ENCODE measurements at regions not wholly inside any gene's neighbourhood (a gene's known extent, or its start where the extent isn't known, plus 50 kb on each side); places are given as distances from the start of the nearest gene placed in this dataset.

- ATAC-seq (peak; percentile 51), DNase-seq (peak; percentile 48)
- H3K9me3 Mint-ChIP-seq (ENCODE audit: insufficient read depth), result peaks cover 6% of the 10 kb centered on the region
- CTCF ChIA-PET, result interaction anchor here (0.9 to 4.9 kb wide), 5 partner anchors 10 to 93 kb away, joined by 3 to 33 read pairs (median 4); no protein-coding TSS in a partner anchor
- peaks cover 29% of the 10 kb centered on the region for H3K4me1 Mint-ChIP-seq (ENCODE audit: low read depth)
- peak overlapping the region; percentile 34 for H3K4me3 Mint-ChIP-seq
- H3K36me3 Mint-ChIP-seq (ENCODE audit: low read depth), result peaks cover 9% of the 10 kb centered on the region
- H3K27ac Mint-ChIP-seq, result peak overlapping the region; percentile 76
- peaks cover 3% of the 10 kb centered on the region for H3K27me3 Mint-ChIP-seq (ENCODE audit: low read depth)
- POLR2A ChIA-PET, result no interaction called here
These were observed 134.4 kb upstream of the LYZL2 start for GRCh38 chr10:30763918-30764317.

- peaks cover 9% of the 10 kb centered on the region for H3K36me3 Mint-ChIP-seq (ENCODE audit: low read depth)
- DNase-seq, result no peak
- peak; percentile 30 for ATAC-seq
- peaks cover 6% of the 10 kb centered on the region for H3K9me3 Mint-ChIP-seq (ENCODE audit: insufficient read depth)
- no peaks in the 10 kb centered on the region for H3K27me3 Mint-ChIP-seq (ENCODE audit: low read depth)
- POLR2A ChIA-PET, result no interaction called here
- CTCF ChIA-PET, result interaction anchor here (1.4 to 4.9 kb wide), 4 partner anchors 12 to 75 kb away, joined by 4 to 33 read pairs (median 4); no protein-coding TSS in a partner anchor
- peaks cover 29% of the 10 kb centered on the region for H3K4me1 Mint-ChIP-seq (ENCODE audit: low read depth)
- H3K4me3 Mint-ChIP-seq, result no peak overlapping the region
- no peak overlapping the region for H3K27ac Mint-ChIP-seq
These were observed 133.1 kb upstream of the LYZL2 start for GRCh38 chr10:30762620-30763019.

GRCh38 chr10:30759423-30759822 lies 129.9 kb upstream of the LYZL2 start:
- Mint-ChIP-seq H3K9me3 (ENCODE audit: insufficient read depth) (peaks cover 6% of the 10 kb centered on the region), H3K27me3 (ENCODE audit: low read depth) (no peaks in the 10 kb centered on the region), H3K4me3 (no peak overlapping the region), H3K36me3 (ENCODE audit: low read depth) (peaks cover 9% of the 10 kb centered on the region), H3K4me1 (ENCODE audit: low read depth) (peaks cover 26% of the 10 kb centered on the region), H3K27ac (no peak overlapping the region)
- ChIA-PET POLR2A (no interaction called here), CTCF (no interaction called here)
- ATAC-seq (no peak), DNase-seq (no peak)

GRCh38 chr10:30758338-30758737 lies 128.8 kb upstream of the LYZL2 start:
- no peak overlapping the region for H3K4me3 Mint-ChIP-seq
- peaks cover 17% of the 10 kb centered on the region for H3K4me1 Mint-ChIP-seq (ENCODE audit: low read depth)
- CTCF ChIA-PET, result no interaction called here
- POLR2A ChIA-PET, result no interaction called here
- H3K27ac Mint-ChIP-seq, result no peak overlapping the region
- no peak for ATAC-seq
- peaks cover 9% of the 10 kb centered on the region for H3K36me3 Mint-ChIP-seq (ENCODE audit: low read depth)
- no peak for DNase-seq
- no peaks in the 10 kb centered on the region for H3K27me3 Mint-ChIP-seq (ENCODE audit: low read depth)
- peaks cover 6% of the 10 kb centered on the region for H3K9me3 Mint-ChIP-seq (ENCODE audit: insufficient read depth)

GRCh38 chr10:30756896-30757295 lies 127.3 kb upstream of the LYZL2 start:
- H3K27ac Mint-ChIP-seq, result no peak overlapping the region
- no peak for DNase-seq
- ATAC-seq, result no peak
- CTCF ChIA-PET, result no interaction called here
- POLR2A ChIA-PET, result no interaction called here
- no peak overlapping the region for H3K4me3 Mint-ChIP-seq
- H3K4me1 Mint-ChIP-seq (ENCODE audit: low read depth), result peaks cover 11% of the 10 kb centered on the region
- H3K9me3 Mint-ChIP-seq (ENCODE audit: insufficient read depth), result peaks cover 6% of the 10 kb centered on the region
- peaks cover 3% of the 10 kb centered on the region for H3K36me3 Mint-ChIP-seq (ENCODE audit: low read depth)
- H3K27me3 Mint-ChIP-seq (ENCODE audit: low read depth), result no peaks in the 10 kb centered on the region

GRCh38 chr10:30756151-30756550 lies 126.6 kb upstream of the LYZL2 start:
- no peak for ATAC-seq
- Mint-ChIP-seq H3K9me3 (ENCODE audit: insufficient read depth) (peaks cover 6% of the 10 kb centered on the region), H3K4me1 (ENCODE audit: low read depth) (peaks cover 19% of the 10 kb centered on the region), H3K27ac (peak overlapping the region; percentile 55), H3K36me3 (ENCODE audit: low read depth) (peaks cover under 1% of the 10 kb centered on the region), H3K27me3 (ENCODE audit: low read depth) (no peaks in the 10 kb centered on the region), H3K4me3 (no peak overlapping the region)
- ChIA-PET POLR2A (interaction anchor here (2.3 kb wide), 1 partner anchor 19 kb away, joined by 5 read pairs; no protein-coding TSS in a partner anchor), CTCF (no interaction called here)
- DNase-seq, result no peak

GRCh38 chr10:30755441-30755953 lies 125.9 kb upstream of the LYZL2 start:
- Mint-ChIP-seq H3K36me3 (ENCODE audit: low read depth) (no peaks in the 10 kb centered on the region), H3K27ac (no peak overlapping the region), H3K4me3 (no peak overlapping the region), H3K9me3 (ENCODE audit: insufficient read depth) (peaks cover 2% of the 10 kb centered on the region), H3K4me1 (ENCODE audit: low read depth) (peaks cover 25% of the 10 kb centered on the region), H3K27me3 (ENCODE audit: low read depth) (no peaks in the 10 kb centered on the region)
- DNase-seq (no peak), ATAC-seq (no peak)
- POLR2A ChIA-PET, result interaction anchor here (2.3 kb wide), 1 partner anchor 19 kb away, joined by 5 read pairs; no protein-coding TSS in a partner anchor
- CTCF ChIA-PET, result interaction anchor here (0.5 to 1.0 kb wide), 2 partner anchors 19 to 1455 kb away, joined by 3 read pairs; no protein-coding TSS in a partner anchor

- Mint-ChIP-seq H3K4me3 (no peak overlapping the region), H3K27ac (no peak overlapping the region), H3K27me3 (ENCODE audit: low read depth) (no peaks in the 10 kb centered on the region), H3K9me3 (ENCODE audit: insufficient read depth) (no peaks in the 10 kb centered on the region), H3K4me1 (ENCODE audit: low read depth) (peaks cover 35% of the 10 kb centered on the region), H3K36me3 (ENCODE audit: low read depth) (no peaks in the 10 kb centered on the region)
- ATAC-seq (no peak), DNase-seq (no peak)
- CTCF ChIA-PET, result interaction anchor here (0.8 to 2.6 kb wide), 5 partner anchors 12 to 34 kb away, joined by 3 to 11 read pairs (median 10); no protein-coding TSS in a partner anchor
- POLR2A ChIA-PET, result interaction anchor here (1.3 kb wide), 1 partner anchor 16 kb away, joined by 3 read pairs; no protein-coding TSS in a partner anchor
These were observed 122.9 kb upstream of the LYZL2 start for GRCh38 chr10:30752481-30752881.

- Mint-ChIP-seq H3K4me3 (no peak overlapping the region), H3K36me3 (ENCODE audit: low read depth) (no peaks in the 10 kb centered on the region), H3K27me3 (ENCODE audit: low read depth) (no peaks in the 10 kb centered on the region), H3K9me3 (ENCODE audit: insufficient read depth) (no peaks in the 10 kb centered on the region), H3K27ac (peak overlapping the region; percentile 58), H3K4me1 (ENCODE audit: low read depth) (peaks cover 36% of the 10 kb centered on the region)
- DNase-seq, result no peak
- ATAC-seq, result no peak
- POLR2A ChIA-PET, result interaction anchor here (0.6 to 1.3 kb wide), 2 partner anchors 15 to 1627 kb away, joined by 3 to 4 read pairs; no protein-coding TSS in a partner anchor
- CTCF ChIA-PET, result interaction anchor here (0.8 to 2.6 kb wide), 7 partner anchors 10 to 68 kb away, joined by 3 to 11 read pairs (median 4); no protein-coding TSS in a partner anchor
These were observed 122.3 kb upstream of the LYZL2 start for GRCh38 chr10:30751678-30752331.

GRCh38 chr10:30750971-30751677 lies 121.6 kb upstream of the LYZL2 start:
- Mint-ChIP-seq H3K27me3 (ENCODE audit: low read depth) (no peaks in the 10 kb centered on the region), H3K4me3 (peak overlapping the region; percentile 41), H3K4me1 (ENCODE audit: low read depth) (peaks cover 37% of the 10 kb centered on the region), H3K27ac (peak overlapping the region; percentile 58), H3K9me3 (ENCODE audit: insufficient read depth) (no peaks in the 10 kb centered on the region), H3K36me3 (ENCODE audit: low read depth) (no peaks in the 10 kb centered on the region)
- POLR2A ChIA-PET, result interaction anchor here (0.6 kb wide), 1 partner anchor 1627 kb away, joined by 4 read pairs; no protein-coding TSS in a partner anchor
- peak; percentile 33 for DNase-seq
- CTCF ChIA-PET, result interaction anchor here (1.0 to 2.6 kb wide), 5 partner anchors 11 to 68 kb away, joined by 3 to 11 read pairs (median 10); no protein-coding TSS in a partner anchor
- peak; percentile 75 for ATAC-seq

GRCh38 chr10:30749385-30749784 lies 119.8 kb upstream of the LYZL2 start:
- DNase-seq (no peak), ATAC-seq (no peak)
- Mint-ChIP-seq H3K4me1 (ENCODE audit: low read depth) (peaks cover 42% of the 10 kb centered on the region), H3K36me3 (ENCODE audit: low read depth) (no peaks in the 10 kb centered on the region), H3K9me3 (ENCODE audit: insufficient read depth) (no peaks in the 10 kb centered on the region), H3K4me3 (no peak overlapping the region), H3K27me3 (ENCODE audit: low read depth) (no peaks in the 10 kb centered on the region), H3K27ac (peak overlapping the region; percentile 47)
- POLR2A ChIA-PET, result no interaction called here
- CTCF ChIA-PET, result interaction anchor here (0.8 to 1.7 kb wide), 4 partner anchors 34 to 79 kb away, joined by 3 to 7 read pairs (median 4); no protein-coding TSS in a partner anchor
